GM21786 (cell line): ENCODE measurements at regions not wholly inside any gene's neighbourhood (a gene's known extent, or its start where the extent isn't known, plus 50 kb on each side); places are given as distances from the start of the nearest gene placed in this dataset.

Source experiments
- ATAC-seq: cut with Tn5 transposase; IDR thresholded peaks from one replicate; pipeline ENCODE4 v1.9.1; 2021; ENCODE audit not compliant: unreplicated experiment

GRCh38 chr6:19492636-19493405 is 344.3 kb upstream of the ID4 start:
- no peak for ATAC-seq

- ATAC-seq: no peak
Measured at GRCh38 chr6:19501737-19502245, 335.4 kb upstream of the ID4 start.

- ATAC-seq: no peak
Measured at GRCh38 chr6:19502301-19502700, 334.9 kb upstream of the ID4 start.

GRCh38 chr6:19515939-19516338 is 321.2 kb upstream of the ID4 start:
- ATAC-seq: no peak

DNA sequence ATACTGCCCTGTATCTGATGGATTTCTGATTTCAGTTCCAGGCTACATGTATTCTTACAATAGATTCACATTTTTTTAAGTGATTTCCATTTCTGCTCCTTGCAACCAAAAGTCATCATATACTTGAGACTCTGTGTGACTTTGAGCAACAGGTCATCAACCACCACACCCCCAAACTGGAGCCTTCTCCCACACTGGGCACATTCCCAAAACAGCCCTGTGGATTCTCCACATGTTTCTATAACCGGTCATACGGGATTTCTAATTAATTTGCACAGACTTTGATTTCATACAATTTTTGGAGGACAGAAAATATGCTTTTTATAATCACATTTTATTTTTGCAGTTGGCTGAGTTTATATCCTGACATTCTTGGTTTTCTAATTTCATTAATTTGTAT is 317.2 kb upstream of the ID4 start:
- ATAC-seq: no peak

DNA sequence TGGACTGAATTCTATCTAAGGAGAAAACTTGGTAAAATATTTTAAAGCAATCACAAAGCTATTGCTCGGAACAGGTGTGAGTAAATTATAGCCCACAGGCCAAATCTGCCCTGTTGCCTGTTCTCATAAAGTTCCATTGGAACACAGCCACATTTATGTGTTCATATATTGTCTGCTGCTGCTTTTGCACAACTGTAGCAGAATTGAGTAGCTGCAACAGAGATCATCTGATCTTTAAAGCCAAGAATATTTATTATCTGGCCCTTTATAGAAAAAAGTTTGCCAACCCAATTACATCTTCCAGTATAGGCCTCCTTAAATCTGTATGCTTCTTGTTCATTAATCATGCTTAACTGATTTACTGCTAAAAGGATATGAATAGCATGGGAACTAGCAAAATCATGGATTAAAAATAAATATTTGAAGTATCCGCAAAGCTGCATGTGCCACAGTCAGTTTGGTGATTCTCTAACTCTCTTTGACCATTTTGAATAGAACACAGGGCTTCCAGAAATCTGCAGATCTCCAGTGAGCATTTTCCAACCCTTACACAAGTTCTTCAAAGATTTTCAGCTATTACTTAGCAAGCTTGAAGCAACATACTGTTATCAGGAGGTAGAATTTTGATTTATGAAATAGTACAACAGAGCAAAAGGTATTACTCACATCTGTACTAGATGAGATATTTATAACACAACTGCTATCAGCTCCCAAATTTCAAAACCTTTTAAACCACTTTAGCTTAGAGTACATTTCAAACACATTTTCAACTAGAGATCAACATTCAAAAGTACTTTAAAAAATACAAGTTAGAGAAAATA is 312.6 kb upstream of the ID4 start:
- ATAC-seq: no peak

DNA sequence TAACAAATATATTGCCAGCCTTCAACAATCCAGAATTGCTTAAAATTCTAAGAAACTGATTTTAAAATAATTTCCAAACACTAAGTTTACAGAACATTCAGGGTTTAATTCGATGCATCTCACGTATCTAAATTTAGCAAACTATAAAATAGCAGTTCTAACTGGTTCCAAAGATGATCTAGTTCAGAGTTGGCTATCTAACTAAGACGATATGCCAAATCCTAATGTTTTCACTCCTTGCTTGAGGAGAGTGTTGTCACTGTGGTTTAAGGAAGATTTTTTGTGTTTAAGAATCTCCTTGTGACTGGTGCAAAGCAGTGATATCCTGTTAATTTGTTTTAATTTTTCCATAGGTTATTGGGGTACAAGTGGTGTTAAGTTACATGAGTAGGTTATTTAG is 311.5 kb upstream of the ID4 start:
- ATAC-seq: no peak

GRCh38 chr6:19530188-19530587 is 307.0 kb upstream of the ID4 start:
- no peak for ATAC-seq

- no peak for ATAC-seq
Measured at GRCh38 chr6:19535351-19535750, 301.8 kb upstream of the ID4 start.

GRCh38 chr6:19536838-19537237 is 300.3 kb upstream of the ID4 start:
- ATAC-seq: no peak

DNA sequence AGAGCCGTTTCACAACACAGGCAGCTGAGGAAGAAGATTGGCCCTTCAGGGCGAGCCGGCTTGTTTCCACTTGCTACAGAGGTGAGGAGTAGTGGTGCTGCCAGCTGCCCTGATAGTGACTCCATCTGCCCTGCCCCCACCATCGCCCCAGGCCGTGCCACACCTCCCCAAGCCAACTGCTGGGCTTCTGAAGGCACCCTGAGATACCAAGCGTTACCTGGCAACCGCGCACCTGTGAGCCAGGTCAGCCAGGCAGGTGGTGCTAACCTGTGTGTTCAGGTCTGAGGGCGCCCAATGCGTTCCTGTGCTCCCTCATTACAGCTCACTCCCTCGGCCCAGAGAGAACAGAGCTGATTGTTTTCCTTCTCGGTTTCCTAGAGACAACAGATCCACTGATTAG is 299.1 kb upstream of the ID4 start:
- ATAC-seq: no peak

DNA sequence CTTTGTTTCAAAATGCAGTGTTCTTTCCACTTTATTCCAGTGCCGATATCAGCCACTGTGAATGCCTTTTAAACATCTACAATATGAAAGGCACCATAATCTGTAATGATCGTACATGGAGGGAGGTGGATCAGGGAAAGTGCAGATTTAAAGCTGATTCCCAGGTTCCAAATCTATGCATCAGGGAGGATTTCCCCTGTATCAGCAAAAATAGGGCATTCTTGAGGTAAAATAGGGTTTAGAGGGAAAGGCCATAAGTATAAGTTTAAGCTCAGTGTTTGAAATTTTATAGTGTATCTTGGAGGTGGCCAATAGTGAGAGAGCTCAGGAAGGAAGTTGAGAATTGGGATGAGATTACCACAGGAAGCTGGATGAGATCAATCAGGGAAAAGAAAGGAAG is 289.7 kb upstream of the ID4 start:
- no peak for ATAC-seq

- ATAC-seq: no peak
Measured at GRCh38 chr6:19549109-19549508, 288.1 kb upstream of the ID4 start.

DNA sequence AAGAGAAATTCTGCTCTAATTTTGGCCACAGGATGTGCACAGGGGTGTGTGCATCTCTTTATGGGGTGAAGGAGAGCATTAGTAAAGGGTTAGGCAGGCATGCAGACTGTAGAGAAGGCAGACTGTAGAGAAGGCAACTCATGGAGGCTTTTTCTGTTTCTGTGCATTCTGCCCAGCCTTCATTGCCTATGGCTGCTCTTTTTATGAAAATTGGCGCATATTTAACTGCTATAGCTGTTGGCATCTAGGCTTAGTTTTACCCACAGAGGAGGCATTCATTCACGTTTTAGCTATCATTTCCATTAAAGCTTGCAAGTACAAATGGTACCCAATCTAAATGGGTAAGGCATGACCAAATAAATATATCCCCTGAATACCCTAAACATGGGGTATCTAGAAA is 286.8 kb upstream of the ID4 start:
- no peak for ATAC-seq

GRCh38 chr6:19551611-19552010 is 285.6 kb upstream of the ID4 start:
- ATAC-seq: no peak

- no peak for ATAC-seq
Measured at GRCh38 chr6:19552076-19552475, 285.1 kb upstream of the ID4 start.

DNA sequence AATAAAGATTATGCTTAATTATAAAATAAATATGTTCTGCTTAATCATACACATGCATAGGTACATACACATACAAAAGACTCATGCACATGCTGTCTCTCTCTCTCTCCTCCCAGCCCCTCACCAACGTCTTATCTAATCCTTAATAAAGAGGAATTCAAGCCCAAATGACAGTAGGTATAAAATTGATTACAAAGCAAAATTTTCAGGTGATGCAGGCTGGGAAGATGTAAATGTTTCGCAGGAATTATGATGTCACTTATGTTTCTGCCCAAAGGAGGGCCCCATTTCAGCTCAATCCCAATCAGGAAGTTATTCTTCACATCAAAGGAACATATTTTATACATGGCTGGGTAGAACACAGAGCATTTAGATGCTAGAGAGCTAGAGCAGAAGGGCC is 284.6 kb upstream of the ID4 start:
- no peak for ATAC-seq

DNA sequence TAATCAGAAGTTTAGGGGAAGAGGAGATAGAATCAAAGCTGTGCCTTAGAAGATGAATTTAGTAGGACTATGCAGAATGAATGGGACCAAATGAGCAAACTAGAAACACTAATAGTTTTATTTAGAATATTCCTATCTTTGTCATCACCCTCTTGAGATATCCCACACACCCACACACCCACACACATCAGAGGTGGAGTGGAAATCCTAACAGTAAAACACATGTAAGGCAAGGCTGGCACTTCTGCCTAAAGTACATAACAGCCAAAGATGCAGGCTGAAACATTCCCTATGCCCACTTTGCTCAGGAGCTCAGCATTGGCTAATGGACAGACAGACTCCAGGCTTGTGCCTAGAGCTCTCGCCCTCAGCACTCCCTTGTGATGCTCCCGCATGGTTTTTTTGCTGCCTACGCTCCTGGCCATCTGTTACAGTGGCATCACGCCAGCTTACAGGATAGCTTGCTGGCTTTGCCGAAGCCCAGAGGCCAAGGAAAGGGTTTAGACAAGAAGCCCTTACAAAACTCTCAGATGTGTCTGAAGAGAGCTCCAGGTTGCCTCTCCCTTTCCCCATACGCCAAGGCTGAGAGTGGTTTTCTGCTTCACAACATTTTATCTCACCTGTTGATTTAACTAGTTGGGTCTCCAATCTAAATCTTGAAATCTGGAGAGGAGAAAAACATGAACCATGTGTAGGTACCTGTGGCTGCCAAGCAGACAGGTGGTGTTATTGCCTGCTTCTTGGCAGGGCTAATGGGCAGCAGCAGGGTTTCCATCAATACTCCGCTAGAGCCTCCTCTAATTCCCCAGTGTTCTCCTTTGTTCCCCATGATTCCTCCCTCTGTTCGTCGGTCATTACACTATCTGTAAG is 282.6 kb upstream of the ID4 start:
- ATAC-seq: no peak

DNA sequence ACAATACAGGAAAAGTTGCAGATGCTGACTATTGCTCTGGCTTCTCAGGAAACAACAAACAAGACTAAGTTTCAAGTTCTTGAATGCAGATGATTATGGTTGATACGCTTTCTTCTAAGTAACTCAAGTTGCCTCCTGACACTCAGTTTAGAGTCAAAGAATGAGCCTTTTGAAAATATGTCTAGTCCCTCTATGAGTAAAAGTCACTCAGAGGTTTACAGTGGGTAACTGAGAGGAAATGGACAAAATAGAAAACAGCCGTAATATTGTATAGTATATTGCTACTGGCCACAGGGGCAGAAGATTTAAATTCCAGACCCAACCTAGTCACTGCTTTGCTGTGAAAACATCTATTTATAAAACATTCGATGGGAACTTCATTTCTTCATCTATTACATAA is 280.0 kb upstream of the ID4 start:
- no peak for ATAC-seq

DNA sequence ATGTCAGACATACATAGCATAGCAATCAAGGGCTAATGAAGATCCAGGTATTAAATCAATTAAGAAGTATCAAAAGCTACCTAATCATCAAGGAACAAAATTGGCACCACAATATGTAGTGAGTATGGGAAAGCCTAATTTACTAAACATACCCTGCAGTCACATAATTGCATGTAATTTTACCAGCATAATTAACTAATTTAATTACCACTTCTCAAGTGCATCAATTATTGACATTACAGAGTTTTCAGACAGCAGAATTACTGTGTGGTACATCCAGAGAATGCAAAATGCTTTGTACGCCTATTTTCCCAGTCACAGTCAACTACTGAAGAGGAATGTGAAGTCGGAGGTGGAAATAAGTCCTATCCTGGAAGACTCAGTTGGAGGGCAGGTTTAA is 279.0 kb upstream of the ID4 start:
- ATAC-seq: no peak

- no peak for ATAC-seq
Measured at GRCh38 chr6:19558934-19559333, 278.2 kb upstream of the ID4 start.
